NCI-H2227 treated with DMSO at 0.1 percent for 48 hours (cell line): ENCODE measurements at regions not wholly inside any gene's neighbourhood (a gene's known extent, or its start where the extent isn't known, plus 50 kb on each side); places are given as distances from the start of the nearest gene placed in this dataset.

Experiments used
- DNase-seq: peaks from one replicate; lab custom pipeline; 2025; lab: John Stamatoyannopoulos, UW

GRCh38 chr2:153196378-153197058 is 282.0 kb downstream of the RPRM start:
- no peak for DNase-seq

- no peak for DNase-seq
Measured at GRCh38 chr2:153195342-153195741, 283.2 kb downstream of the RPRM start.

- DNase-seq = no peak
Measured at GRCh38 chr2:153189091-153189888, 289.3 kb downstream of the RPRM start.

- DNase-seq = no peak
Measured at GRCh38 chr2:153179808-153180207, 298.8 kb downstream of the RPRM start.

- DNase-seq = no peak
Measured at GRCh38 chr2:153169609-153170008, 309.0 kb downstream of the RPRM start.

- DNase-seq = no peak
Measured at GRCh38 chr2:153165021-153165420, 313.5 kb downstream of the RPRM start.

GRCh38 chr2:153163055-153163454 is 315.5 kb downstream of the RPRM start:
- peak; percentile 20 for DNase-seq

- DNase-seq = no peak
Measured at GRCh38 chr2:153156743-153157142, 321.8 kb downstream of the RPRM start.

GRCh38 chr2:153152036-153152435 is 326.5 kb downstream of the RPRM start:
- no peak for DNase-seq

- no peak for DNase-seq
Measured at GRCh38 chr2:153145470-153145978, 333.0 kb downstream of the RPRM start.

- no peak for DNase-seq
Measured at GRCh38 chr2:153143540-153143939, 335.0 kb downstream of the RPRM start.

- no peak for DNase-seq
Measured at GRCh38 chr2:153140498-153140897, 338.1 kb downstream of the RPRM start.

GRCh38 chr2:153138651-153139375 is 339.7 kb downstream of the RPRM start:
- no peak for DNase-seq

GRCh38 chr2:153136216-153136615 is 342.3 kb downstream of the RPRM start:
- DNase-seq = no peak

GRCh38 chr2:153134725-153135124 is 343.8 kb downstream of the RPRM start:
- no peak for DNase-seq

GRCh38 chr2:153133716-153134115 is 344.8 kb downstream of the RPRM start:
- DNase-seq = no peak

GRCh38 chr2:153132418-153132817 is 346.1 kb downstream of the RPRM start:
- DNase-seq = no peak

GRCh38 chr2:153115141-153115540 is 363.4 kb downstream of the RPRM start:
- DNase-seq = no peak

GRCh38 chr2:153110486-153110885 is 368.1 kb downstream of the RPRM start:
- no peak for DNase-seq

- no peak for DNase-seq
Measured at GRCh38 chr2:153109793-153110192, 368.8 kb downstream of the RPRM start.

GRCh38 chr2:153106802-153107477 is 371.6 kb downstream of the RPRM start:
- DNase-seq = no peak
